GM21576 (cell line): ENCODE measurements at regions not wholly inside any gene's neighbourhood (a gene's known extent, or its start where the extent isn't known, plus 50 kb on each side); places are given as distances from the start of the nearest gene placed in this dataset.

ENCODE experiments used
- ATAC-seq: cut with Tn5 transposase; IDR thresholded peaks from one replicate; pipeline ENCODE4 v1.9.1; 2021; ENCODE audit warnings: mild to moderate bottlenecking, moderate library complexity; ENCODE audit not compliant: unreplicated experiment

DNA sequence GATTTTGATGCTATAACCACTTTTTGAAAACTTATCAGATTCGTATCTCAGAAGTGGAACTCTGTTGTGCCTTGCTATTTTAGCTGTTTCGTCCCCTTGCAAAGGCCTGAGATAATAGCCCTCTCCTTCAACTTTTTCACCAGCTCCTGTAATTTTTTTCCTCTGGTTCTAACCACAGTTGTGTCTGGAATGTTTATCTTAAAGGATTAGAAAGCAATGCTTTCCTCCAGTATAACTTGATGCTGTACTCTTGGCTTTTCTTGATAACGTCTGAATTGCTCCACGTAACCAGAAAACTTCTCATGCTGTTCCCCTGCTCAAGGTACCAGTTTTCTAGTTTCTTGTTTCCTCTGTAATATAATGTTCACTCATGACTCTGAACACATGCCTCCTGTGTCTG, 209.4 kb downstream of the DTWD2 start:
- ATAC-seq = no peak

DNA sequence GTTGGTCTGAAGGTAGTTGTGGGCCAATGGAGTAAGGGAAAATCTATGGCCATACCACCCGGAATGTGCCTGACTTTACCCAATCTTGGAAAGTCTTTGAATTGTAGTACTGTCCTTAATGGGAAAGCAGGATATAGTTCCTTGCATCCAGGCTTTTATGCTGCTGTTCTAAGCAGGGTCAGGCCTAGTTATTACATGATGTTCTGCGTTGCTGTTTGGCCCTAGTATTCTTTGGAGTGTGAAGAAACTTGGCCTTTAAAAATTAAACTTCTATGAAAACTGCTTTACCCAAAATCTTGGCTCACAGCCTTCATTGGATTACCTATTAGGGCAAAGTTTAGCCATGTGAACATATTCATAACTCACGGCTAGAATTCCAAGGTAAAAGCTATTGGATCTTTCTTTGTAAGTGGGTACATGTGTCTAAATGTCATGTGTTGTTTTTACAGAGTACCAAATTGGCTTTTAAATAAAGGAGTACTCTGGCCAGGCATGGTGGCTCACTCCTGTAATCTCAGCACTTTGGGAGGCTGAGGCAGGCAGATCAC, 211.1 kb downstream of the DTWD2 start:
- no peak for ATAC-seq

DNA sequence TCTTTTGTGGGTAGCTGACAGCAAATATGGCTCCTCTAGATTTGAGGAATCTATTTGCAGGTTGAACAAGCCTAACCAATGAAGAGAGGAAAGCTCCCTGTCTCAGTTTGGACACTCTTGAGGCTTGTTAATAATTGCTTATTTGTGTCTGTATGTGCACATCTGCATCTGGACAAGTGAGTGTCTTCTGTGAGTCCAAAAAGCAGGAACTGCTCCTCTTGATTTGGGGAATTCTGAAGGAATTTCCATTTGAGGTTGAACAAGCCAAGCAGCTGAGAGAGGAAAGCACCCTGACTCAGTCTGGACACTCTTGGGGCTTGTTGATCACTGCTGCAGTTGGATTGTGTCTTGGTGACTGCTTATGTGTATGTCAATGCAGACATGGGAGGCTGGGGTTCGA, 211.6 kb downstream of the DTWD2 start:
- no peak for ATAC-seq

DNA sequence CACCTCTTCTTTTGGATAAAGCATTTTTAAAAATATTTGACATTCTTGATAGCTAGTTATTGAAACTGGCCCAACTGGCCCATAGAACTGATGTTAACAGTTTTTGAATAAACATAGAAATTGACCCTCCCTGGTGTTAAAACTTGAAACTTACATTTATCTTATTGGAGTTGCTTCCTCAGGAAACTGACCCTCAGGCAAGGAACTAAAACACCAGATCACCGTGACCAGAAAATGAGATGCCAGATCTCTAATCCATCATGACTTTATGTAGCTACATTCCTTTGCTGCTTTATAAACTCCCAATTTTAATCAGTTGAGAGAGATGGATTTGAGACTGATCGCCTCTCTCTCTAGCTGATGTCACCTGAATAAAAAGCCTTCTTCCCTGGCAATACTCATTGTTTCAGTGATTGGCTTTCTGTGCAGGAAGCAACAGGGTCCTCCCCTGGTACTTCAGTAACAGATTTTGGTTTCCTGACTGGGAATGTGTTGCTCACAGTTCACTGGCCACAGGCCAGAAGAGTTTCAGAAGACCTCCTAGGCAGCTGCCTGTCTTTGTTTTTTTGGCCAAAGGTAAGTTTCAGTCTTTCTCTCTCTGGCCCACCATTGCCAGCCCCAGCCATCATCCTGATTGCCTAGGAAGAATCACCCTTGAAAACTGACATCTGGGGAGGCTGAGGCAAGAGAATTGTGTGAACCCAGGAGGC, 212.4 kb downstream of the DTWD2 start:
- ATAC-seq = peak; percentile 55

DNA sequence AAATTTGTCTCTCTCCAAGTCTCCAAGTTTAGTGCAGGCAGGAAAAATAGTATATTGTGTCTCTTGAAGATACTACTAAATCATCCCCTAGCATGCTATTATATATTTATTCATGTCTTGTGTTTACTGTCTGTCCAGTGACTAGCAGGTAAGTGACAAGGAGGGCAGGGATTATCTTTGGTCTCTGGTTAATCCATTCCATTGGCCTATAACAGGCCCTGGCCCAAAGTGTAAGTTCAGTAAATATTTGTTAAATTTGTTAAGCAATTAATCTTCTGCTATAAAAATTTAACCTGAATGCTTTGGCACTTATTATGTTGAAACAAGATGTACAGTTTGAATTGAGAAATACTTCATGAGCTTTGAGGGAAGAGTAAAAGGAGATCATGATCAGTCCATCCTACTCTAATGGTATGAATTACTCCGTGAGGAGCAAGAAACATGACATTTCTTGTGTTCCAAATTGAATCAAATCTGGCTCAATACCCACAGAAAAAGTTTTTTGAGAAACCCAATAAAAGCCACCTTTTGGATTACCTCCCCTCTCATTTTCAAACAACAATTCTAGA, 219.7 kb downstream of the DTWD2 start:
- ATAC-seq = no peak

DNA sequence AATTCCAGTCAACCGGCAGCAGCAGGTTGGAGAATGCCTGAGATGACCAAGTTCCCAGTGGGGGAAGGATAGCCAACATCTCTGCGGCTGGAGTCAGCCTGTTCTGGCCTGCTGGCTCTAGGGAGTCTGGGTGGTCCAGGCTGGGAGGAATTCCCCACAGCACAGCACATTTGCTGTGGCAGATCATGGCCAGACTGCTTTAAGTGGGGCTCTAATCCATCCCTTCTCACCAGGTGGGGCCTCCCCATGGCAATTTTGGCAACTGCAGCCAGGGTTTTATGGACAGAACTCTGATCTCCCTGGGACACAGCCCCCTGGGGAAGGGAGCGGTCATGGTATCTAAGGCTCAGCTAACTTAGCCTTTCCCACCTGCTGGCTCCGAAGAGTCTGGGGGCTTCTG, 226.1 kb downstream of the DTWD2 start:
- ATAC-seq = no peak

DNA sequence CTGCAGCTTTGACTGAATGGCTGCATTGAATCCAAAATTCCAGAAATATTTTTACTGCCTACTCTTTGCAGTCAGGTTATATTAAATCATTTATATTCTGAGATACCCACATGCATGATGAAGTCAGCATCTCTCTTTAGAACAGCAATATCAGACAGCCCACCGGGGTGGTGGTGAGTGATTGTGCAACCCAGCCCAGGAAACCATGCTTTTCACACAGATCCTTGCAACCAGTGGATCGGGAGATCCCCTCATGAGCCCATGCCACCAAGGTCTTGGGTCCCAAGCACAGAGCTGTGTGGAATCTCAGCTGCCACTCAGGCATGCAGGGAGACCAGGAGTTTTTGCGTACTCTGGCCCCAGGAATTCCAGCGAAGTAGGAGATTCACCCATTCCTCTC, 226.5 kb downstream of the DTWD2 start:
- ATAC-seq = no peak

DNA sequence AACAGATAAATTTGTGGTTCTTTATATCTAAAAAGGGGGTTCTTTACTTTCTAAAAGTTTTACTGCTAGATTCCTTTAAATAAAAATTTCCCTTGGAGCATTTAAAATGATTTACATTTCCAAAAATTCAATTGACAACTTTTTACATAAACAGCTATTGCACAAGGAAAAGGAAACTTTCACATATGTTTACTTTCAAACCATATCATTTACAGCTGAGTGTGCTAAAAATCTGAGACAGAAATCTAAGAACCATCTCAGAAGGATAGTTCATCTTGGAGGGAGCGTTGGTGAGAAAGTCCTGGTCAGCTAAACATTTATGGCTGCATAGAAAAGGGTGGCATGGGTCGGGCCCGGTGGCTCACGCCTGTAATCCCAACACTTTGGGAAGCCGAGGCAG, 235.4 kb downstream of the DTWD2 start:
- ATAC-seq = no peak

DNA sequence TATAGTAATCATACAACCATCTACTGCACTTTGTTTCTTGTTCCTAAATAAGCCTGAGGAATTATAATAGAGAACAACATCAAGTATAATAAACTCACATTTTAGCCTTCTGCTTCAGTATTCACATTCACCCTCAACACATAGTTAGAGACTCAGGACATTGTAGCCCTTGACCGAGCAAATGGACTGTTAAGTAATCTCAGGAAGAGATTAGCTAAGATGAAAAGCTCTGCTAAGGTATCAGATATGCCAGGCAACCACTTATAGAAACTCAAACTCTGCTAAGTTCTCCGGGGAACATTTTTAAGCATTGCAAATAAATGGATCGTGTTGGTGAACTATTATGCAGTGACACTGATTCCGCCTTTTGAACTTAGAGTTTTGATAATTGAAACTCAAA, 252.0 kb downstream of the DTWD2 start:
- ATAC-seq = no peak

DNA sequence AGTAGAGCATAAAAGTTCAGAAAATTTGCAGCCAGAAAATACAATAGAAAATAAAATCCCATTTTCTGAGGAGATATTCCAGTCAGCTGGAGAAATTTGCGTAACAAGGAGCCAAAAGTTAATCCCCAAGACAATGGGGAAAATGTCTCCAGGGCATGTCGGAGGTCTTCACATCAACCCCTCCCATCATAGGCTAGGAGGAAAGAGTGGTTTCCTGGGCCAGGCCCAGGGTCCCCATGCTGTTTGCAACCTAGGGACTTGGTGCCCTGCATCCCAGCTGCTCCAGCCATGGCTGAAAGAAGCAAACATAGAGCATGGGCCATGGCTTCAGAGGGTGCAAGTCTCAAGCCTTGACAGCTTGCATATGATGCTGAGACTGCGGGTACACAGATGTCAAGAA, 255.0 kb downstream of the DTWD2 start:
- no peak for ATAC-seq

DNA sequence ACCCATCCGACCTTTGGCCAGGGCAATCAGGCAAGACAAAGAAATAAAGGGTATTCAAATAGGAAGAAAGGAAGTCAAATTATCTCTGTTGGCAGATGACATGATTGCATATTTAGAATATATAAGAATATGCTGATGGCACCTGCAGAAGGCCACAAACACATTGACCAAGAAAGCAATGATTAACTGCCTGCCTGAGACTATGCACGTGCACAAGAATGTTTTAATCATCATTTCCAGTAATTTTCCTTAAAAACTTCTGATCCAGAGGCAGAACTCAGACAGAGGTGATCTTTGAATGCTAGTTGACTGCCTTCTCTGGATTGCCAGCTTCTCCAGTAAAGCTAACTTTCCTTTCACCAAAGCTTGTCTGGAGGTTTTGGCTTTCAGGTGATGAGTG, 260.2 kb downstream of the DTWD2 start:
- ATAC-seq = no peak

DNA sequence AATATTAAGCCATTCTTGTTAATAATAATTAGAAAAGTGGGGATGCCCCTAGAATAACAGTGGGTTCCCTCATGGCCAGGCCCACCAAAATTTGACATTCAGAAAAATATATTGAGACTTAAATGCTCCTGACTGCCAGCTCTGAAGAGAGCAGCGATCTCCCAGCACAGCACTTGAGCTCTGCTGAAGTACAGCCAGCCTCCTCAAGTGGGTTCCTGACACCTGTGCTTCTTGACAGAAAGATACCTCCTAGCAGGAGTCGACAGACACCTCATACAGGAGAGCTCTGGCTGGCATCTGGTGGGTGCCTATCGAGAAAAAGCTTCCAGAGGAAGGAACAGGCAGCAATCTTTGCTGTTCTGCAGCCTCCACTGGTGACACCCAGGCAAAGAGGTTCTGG, 261.5 kb downstream of the DTWD2 start:
- ATAC-seq = no peak

DNA sequence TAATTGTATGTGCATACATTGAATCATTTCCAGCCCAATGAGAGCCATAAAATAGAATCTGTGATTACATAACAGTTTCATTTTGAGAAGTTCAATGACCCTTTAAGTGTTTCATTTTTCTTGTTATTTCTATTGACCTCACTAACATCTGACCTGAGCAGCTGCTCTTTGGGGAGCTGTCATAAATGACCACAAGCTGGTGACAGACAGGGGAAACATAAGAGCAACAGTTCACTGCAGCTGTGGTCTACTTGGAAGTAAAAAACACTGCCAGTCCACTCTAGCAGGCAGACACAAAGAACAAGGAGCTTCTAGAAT, 265.4 kb downstream of the DTWD2 start:
- peak; percentile 88 for ATAC-seq

DNA sequence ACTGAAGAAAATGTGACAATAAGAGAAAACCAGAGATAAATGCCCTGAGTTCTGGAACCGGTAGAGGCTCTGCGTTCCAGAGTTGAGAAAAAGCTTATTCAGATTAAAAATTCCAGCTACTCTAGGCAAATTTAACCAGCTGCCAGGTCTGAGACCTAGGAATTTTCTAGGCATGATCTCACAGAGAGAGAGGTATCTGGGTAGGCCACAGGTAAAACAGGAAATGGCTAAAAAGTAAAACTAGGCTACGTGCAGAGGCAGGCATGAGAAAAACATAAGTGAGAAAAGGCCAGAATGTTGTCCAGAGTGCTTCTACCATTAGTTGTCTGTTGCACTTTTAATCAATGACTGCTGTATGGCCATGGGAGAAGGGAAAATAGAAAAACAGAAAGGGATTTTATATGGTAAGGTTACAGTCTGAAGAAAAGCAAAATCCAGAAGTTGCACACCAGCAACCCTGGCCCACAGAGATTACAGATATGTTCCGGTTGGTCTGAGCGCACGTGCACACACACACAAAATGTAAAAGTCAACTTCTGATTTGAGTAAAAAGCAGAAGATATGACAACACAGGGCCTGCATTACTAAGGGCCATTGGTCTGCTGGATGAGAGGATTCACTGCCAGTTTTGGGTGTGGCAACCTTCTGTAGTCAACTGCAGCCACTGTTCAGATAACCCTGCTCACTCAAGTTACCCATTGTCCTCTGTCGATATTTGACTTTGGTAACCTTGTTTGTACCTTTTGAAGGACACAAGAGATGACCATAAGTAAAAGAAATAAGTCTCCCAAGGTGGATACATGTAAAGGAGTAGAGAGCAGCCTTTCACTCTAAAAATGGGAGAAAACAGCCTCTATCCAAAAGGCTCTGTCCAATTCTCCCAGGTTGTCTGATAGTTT, 266.0 kb downstream of the DTWD2 start:
- peak; percentile 61 for ATAC-seq

DNA sequence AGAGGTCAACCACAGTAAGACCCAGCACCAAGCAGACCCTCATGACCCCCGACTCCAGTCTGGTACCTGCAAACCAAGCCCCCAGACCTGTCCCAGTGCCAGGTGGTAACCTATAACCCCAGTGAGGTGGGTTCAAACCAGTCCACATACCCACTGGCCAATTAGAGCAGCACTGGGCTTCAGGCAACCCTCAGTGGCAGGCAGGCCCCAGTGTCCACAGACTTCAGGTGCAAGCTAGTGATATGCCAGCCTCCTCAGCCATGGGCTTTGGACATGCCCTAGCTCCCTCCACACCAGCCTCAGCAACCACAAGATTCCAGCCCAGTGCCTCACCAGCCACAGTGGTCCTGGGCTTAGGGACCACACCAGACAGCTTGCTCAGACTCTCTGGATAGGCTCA, 276.6 kb downstream of the DTWD2 start:
- ATAC-seq = no peak

DNA sequence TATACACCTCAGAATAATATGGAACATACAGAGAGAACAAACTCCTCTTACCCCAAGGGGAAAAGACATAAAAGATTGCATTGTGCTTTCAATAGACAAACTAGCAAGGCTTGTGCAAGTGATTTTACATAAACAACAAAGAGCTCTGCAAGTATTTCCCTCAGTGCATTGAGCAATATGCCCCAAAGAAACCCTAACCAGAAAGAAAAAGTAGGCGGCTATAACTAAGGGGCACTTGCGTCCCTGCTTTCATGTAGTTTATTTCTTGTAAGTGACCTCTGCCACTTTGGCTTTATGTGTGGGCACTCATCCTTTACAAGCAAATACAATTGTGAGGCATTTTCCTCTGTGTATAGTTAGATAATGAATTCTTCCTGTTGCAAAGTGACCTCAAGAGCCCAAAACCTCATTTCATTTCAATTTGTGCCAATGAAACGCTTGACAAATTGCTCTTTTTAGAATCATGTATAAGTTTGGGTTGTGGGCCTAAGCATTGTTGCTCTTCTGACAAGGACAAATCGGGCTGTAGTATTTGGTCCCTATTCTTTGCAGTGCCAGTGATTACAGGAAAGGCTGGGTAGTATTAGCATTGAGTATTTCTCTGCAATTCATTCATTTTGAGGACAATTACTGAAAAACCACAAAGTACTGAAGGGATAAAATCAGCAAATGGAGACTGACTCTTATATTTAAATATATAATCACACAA, 282.2 kb downstream of the DTWD2 start:
- no peak for ATAC-seq

DNA sequence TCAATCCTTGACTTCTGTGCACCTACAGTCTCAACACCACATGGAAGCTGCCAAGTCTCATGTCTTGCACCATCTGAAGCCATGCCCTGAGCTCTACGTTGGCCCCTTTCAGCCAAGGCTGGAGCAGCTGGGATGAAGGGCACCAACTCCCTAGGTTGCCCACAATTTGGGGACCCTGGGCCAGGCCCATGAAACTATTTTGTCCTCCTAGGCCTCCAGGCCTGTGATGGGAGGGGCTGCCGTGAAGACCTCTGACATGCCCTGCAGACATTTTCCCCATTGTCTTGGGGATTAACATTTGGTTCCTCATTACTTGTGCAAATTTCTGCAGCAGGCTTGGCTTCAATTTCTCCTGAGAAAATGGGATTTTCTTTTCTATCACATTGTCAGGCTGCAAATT, 285.1 kb downstream of the DTWD2 start:
- no peak for ATAC-seq

DNA sequence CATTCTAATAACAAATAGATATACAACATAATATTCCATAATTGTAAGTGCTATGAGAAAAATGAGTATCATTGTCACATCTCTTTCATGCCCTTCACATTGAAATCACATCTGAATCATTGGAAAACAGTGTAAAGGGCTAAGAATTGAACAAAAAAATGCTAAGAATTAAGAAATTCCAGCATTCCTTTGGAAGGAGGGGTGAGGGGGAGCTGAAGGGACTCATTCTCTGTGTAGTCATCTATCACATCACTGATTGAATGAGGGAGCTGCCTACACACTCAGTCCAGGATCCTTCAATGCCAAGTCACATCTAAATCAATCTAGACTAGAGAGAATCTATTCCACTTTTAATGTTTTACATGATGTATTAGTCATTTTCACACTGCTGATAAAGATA, 286.6 kb downstream of the DTWD2 start:
- ATAC-seq = no peak

DNA sequence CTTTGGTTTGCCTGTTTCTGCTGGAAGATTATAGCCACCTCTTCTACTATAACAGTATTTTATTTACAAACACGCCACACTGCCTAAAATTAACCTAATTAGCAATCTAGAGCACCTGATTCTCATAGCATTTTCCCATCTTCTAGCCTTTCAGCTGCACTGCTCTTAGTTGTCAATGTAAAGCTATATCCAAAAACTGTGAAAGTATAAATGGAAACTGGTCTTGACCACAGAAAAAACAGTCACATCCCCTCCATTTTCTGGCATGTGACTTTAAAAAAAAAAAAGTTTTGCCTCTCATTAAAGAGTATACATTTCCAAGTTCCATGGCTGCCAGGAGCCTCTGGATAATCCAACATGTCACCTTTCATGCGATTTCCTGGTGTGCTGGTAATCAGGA, 287.8 kb downstream of the DTWD2 start:
- ATAC-seq = no peak

DNA sequence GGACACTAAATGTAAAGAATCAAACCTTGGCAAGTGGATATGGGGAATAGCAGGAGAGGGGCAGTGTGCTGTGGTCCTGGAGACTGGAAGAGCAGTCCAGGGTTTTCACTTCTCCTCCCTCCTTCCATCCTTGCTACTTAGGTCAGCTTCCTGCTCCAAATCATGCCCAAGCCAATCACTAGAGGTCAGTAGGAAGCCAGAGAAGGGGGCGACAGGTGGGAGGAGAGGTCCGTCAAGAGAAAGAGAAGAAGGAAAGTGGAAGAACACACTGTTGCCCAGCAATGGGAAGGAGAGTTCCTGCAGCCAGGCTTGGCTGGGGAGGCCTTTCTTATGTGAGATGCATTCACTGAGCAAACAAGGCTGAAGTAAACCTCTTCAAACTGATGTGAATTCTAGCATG, 289.6 kb downstream of the DTWD2 start:
- ATAC-seq = no peak

DNA sequence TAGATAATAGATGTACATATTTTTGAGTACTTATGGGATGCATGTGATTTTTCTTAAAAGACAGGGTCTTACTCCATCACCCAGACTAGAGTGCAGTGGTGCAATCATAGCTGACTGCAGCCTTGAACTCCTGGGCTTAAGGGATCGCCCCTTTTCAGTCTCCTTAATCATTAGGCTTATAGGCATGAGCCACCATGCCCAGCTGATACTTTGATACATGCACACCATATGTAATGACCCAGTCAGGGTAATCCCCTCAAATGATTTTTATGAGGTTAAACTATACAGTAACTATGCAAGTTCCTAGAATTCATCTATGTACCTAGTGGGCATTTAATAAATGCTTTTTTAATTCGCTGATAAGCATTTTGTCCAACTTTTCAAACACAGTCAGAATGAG, 292.3 kb downstream of the DTWD2 start:
- ATAC-seq = no peak
